Lung (tissue), 11 donors: ENCODE measurements at regions not wholly inside any gene's neighbourhood (a gene's known extent, or its start where the extent isn't known, plus 50 kb on each side); places are given as distances from the start of the nearest gene placed in this dataset.

ENCODE experiments used
- ATAC-seq: fragments of 200-7000 bp; cut with Tn5 transposase; one replicate; pipeline ENCODE4 v1.9.1; 2020; ENCODE audit warnings: moderate number of reproducible peaks; ENCODE audit not compliant: insufficient read depth, low FRiP score
- DNase-seq, 3 donors: peaks; one replicate each; pipeline ENCODE4 v3.0.0-alpha.2; 2013 to 2017
- H3K27ac ChIP-seq, 2 donors: one replicate each; pipeline ENCODE4 v1.5.1; 2013; ENCODE audit warnings: mild to moderate bottlenecking in 2 of 2, moderate library complexity in 2 of 2, control low read depth in 1 of 2, inconsistent platforms in 1 of 2, low read depth in 1 of 2, low read length in 1 of 2
- H3K27me3 ChIP-seq, 3 donors: one replicate each; pipeline ENCODE4 v1.5.1; 2013; ENCODE audit warnings: low read length in 2 of 3; ENCODE audit not compliant: control insufficient read depth in 3 of 3, insufficient read depth in 3 of 3
- H3K36me3 ChIP-seq, 4 donors: one replicate each; pipeline ENCODE4 v1.5.1; 2013; ENCODE audit warnings: low read length in 4 of 4, mild to moderate bottlenecking in 1 of 4, moderate library complexity in 1 of 4; ENCODE audit not compliant: control insufficient read depth in 4 of 4, insufficient read depth in 4 of 4
- H3K4me1 ChIP-seq, 5 donors: one replicate each; pipeline ENCODE4 v1.5.1; 2013; ENCODE audit warnings: low read length in 5 of 5, mild to moderate bottlenecking in 2 of 5, moderate library complexity in 1 of 5; ENCODE audit not compliant: control insufficient read depth in 5 of 5, insufficient read depth in 5 of 5
- H3K4me3 ChIP-seq: one replicate; pipeline ENCODE4 v1.5.1; 2013; ENCODE audit warnings: mild to moderate bottlenecking, control low read depth, moderate library complexity
- H3K9ac ChIP-seq, 2 donors: one replicate each; pipeline ENCODE4 v1.5.1; 2013; ENCODE audit warnings: low read length in 2 of 2, control low read depth in 1 of 2; ENCODE audit not compliant: insufficient read depth in 1 of 2
- H3K9me3 ChIP-seq, 4 donors: one replicate each; pipeline ENCODE4 v1.5.1; 2013; ENCODE audit warnings: low read length in 3 of 4, mild to moderate bottlenecking in 1 of 4, moderate library complexity in 1 of 4; ENCODE audit not compliant: control insufficient read depth in 4 of 4, insufficient read depth in 3 of 4
- WGBS, 2 donors: extraction: QIAGEN DNeasy Blood & Tissue Kit; methylation state at CpG; one replicate each; pipeline ENCODE4 v1.1.7; 2013; 5-methylcytosine and 5-hydroxymethylcytosine counted together
- TF ChIP-seq, protein P1 (sequence below): IDR thresholded peaks from 2 replicates; pipeline ENCODE4 v1.5.1; 2012; ENCODE audit warnings: mild to moderate bottlenecking; ENCODE audit errors: control extremely low read depth, extremely low read depth
- donor health status: control.
- donor health status: control.
- donor health status: Bipolar disorder and iron deficiency.
- donor health status: healthy.
- donor health status: DM: yes; HTN: yes; CAD: no.

DNA sequence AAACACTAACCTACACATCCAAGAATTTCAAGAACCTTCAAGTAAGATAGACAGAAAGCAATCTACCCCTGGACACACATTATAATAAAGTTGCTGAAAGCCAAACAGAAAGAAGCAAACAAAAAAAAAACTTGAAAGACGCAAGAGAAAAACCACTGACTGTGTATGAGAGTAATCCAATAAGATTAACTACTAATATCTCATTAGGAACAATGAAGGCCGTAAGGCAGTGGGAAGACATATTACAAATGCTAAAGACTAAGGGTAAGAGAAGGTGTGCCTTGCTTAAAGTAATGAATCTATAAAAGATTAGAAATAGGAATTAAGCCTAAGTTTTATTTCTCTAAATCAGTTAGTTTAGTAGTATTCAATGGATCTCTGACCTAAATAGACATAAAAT is 1109.1 kb downstream of the JRKL start:
- Histone ChIP-seq H3K27me3 (no peaks in the 10 kb centered on the region), H3K36me3 (no peaks in the 10 kb centered on the region), H3K9ac (no peak overlapping the region), H3K27ac (no peak overlapping the region), H3K9me3 (no peaks in the 10 kb centered on the region), H3K4me1 (no peaks in the 10 kb centered on the region), H3K4me3 (no peak overlapping the region)
- WGBS, 2 donors, result 86 to 95% methylated on average over 2 of the region's 2 CpGs
- TF ChIP-seq, protein P1, sequence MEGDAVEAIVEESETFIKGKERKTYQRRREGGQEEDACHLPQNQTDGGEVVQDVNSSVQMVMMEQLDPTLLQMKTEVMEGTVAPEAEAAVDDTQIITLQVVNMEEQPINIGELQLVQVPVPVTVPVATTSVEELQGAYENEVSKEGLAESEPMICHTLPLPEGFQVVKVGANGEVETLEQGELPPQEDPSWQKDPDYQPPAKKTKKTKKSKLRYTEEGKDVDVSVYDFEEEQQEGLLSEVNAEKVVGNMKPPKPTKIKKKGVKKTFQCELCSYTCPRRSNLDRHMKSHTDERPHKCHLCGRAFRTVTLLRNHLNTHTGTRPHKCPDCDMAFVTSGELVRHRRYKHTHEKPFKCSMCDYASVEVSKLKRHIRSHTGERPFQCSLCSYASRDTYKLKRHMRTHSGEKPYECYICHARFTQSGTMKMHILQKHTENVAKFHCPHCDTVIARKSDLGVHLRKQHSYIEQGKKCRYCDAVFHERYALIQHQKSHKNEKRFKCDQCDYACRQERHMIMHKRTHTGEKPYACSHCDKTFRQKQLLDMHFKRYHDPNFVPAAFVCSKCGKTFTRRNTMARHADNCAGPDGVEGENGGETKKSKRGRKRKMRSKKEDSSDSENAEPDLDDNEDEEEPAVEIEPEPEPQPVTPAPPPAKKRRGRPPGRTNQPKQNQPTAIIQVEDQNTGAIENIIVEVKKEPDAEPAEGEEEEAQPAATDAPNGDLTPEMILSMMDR, result no peak
- ATAC-seq, result no peak
- DNase-seq, result no peak

DNA sequence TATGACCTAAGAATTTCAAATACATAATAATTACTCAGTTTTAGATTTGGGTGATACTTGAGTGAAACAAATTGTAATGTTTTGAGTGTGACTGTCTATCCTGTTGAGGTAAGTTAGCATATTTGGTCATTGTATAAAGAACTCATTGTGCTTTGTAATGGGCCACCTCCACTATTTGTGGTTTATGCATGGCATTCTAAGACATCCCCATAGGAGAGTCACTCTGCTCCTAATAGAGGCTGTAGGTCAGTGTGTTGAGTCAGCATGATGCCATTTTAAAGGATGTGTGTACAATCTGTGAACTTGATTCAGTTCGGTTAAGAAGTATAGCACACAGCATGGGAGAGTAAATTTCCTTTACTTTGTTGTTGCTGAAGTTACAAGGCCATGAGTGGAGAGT is 1112.4 kb downstream of the JRKL start:
- TF ChIP-seq, protein P1, result no peak
- ATAC-seq (no peak), DNase-seq (no peak)
- Histone ChIP-seq H3K9me3 (no peaks in the 10 kb centered on the region), H3K4me1 (no peaks in the 10 kb centered on the region), H3K4me3 (no peak overlapping the region), H3K27ac (no peak overlapping the region), H3K9ac (no peak overlapping the region), H3K27me3 (no peaks in the 10 kb centered on the region), H3K36me3 (no peaks in the 10 kb centered on the region)
- 83 to 94% methylated on average over 1 of the region's 1 CpG for WGBS, 2 donors

DNA sequence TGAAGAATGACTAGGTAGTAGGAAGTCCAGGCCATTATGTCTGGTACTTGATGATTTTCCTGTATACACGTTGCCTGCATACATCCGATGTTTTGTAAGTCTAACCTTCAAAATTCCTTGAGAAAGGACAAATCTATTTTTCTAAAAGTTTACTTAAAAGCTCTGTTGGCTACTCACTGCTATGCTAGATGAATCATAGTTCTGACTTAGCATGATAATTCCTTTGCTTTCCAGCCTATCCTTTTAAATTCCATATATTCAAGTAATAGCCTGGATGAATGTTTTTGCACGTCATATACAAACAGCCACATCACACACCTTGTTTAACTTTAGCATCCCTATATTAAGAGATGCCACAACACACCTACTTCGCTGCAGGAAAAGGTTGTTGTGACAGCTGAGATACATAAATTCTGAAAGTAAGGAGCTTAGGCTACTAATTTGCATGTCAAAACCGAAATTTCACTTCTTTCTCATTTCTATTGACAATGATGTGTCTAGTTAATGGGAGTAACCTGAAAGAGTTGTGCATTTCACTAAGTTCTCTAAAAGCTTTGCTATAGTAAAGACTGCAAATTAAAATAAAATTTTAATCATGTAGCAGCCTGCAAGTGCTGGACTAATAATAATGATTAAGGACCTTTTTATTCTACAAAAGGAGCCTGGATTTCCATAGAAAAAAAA is 1116.4 kb downstream of the JRKL start:
- Histone ChIP-seq H3K4me3 (no peak overlapping the region), H3K27me3 (no peaks in the 10 kb centered on the region), H3K9me3 (no peaks in the 10 kb centered on the region), H3K9ac (no peak overlapping the region), H3K27ac (no peak overlapping the region), H3K4me1 (no peaks in the 10 kb centered on the region), H3K36me3 (no peaks in the 10 kb centered on the region)
- DNase-seq (no peak), ATAC-seq (no peak)
- TF ChIP-seq, protein P1, result no peak
- WGBS, 2 donors, result 74 to 79% methylated on average over 5 of the region's 5 CpGs

DNA sequence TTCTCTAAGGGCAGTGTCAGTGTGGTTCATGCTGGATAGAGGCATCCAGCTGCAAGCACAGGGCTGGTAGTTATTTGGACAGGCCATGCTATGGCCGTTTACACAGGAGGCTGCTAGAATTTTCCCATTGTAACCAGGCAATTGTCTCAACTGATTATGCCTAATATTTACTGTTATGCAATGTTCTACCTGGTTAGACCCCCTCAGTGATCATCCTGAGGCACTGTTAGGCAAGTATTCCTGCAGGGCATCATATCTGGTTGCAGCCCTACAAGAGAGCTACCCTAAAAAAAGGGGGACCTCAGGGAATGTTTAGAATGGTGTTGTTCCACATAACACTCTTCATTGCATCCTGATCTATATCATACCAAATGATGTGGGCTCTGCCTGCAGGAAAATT is 1124.6 kb downstream of the JRKL start:
- no peaks in the 10 kb centered on the region for H3K36me3 ChIP-seq
- no peak overlapping the region for H3K27ac ChIP-seq
- no peaks in the 10 kb centered on the region for H3K27me3 ChIP-seq
- ATAC-seq (no peak), DNase-seq (no peak)
- H3K4me3 ChIP-seq, result no peak overlapping the region
- TF ChIP-seq, protein P1, result no peak
- no peaks in the 10 kb centered on the region for H3K4me1 ChIP-seq
- WGBS, 2 donors, result 48 to 84% methylated on average over 1 of the region's 1 CpG
- no peak overlapping the region for H3K9ac ChIP-seq
- H3K9me3 ChIP-seq, result no peaks in the 10 kb centered on the region
